GM12875 (cell line): ENCODE measurements at regions not wholly inside any gene's neighbourhood (a gene's known extent, or its start where the extent isn't known, plus 50 kb on each side); places are given as distances from the start of the nearest gene placed in this dataset.

Source experiments
- H3K4me3 ChIP-seq: one replicate; pipeline ENCODE4 v1.5.1; 2011; ENCODE audit warnings: low read depth, low read length, control low read depth
- TF ChIP-seq, protein P1 (sequence below): IDR thresholded peaks from 2 replicates; pipeline ENCODE4 v1.5.1; 2011; ENCODE audit warnings: low read depth, mild to moderate bottlenecking, control low read depth, inconsistent platforms, low read length, moderate library complexity, borderline replicate concordance; ENCODE audit not compliant: insufficient read depth

DNA sequence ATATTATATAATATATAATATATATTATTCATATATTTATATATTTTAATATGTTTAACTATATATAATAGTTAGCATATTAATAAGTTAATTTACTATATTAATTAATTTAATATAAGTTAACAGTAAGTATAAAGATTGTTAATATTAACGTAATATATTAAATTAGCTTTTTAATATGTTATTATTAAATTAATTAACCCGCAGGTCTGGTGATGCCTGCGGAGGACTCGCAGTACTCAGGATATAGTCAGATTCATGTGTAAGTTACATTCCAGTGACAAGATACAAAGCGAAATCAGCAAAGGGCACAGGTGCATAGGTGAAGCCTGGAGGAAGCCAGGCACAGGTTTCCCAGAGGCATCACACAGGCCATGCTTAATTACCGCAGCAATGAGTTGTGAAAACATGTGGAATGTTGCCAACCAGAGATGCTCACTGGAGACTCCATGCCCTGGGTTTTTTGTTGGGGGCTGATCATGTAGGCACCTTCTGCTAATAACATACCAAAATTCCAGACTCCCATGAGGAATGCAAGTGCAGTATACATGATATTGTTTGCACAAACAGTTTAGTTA is 130.4 kb upstream of the MPHOSPH6 start:
- H3K4me3 ChIP-seq = no peak overlapping the region
- TF ChIP-seq, protein P1, sequence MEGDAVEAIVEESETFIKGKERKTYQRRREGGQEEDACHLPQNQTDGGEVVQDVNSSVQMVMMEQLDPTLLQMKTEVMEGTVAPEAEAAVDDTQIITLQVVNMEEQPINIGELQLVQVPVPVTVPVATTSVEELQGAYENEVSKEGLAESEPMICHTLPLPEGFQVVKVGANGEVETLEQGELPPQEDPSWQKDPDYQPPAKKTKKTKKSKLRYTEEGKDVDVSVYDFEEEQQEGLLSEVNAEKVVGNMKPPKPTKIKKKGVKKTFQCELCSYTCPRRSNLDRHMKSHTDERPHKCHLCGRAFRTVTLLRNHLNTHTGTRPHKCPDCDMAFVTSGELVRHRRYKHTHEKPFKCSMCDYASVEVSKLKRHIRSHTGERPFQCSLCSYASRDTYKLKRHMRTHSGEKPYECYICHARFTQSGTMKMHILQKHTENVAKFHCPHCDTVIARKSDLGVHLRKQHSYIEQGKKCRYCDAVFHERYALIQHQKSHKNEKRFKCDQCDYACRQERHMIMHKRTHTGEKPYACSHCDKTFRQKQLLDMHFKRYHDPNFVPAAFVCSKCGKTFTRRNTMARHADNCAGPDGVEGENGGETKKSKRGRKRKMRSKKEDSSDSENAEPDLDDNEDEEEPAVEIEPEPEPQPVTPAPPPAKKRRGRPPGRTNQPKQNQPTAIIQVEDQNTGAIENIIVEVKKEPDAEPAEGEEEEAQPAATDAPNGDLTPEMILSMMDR = no peak

DNA sequence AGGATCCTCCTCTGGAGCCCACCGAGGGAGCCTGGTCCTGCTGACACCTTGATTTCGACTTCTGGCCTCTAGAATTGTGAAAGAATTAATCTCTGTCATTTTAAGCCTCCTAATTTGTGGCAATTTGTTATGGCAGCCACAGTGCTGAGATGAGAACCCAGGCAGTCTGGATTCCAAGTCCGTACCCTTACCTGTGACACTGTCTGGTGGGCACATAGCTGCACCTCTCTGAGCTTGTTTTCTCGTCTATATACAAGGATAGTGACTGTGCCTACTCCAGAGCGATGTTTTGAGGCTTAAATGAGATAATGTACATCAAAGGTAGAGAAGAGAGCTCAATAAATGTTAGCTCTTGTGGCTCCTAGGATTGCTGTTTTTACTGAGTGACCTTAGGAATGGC is 128.4 kb upstream of the MPHOSPH6 start:
- TF ChIP-seq, protein P1 = no peak
- H3K4me3 ChIP-seq = no peak overlapping the region

DNA sequence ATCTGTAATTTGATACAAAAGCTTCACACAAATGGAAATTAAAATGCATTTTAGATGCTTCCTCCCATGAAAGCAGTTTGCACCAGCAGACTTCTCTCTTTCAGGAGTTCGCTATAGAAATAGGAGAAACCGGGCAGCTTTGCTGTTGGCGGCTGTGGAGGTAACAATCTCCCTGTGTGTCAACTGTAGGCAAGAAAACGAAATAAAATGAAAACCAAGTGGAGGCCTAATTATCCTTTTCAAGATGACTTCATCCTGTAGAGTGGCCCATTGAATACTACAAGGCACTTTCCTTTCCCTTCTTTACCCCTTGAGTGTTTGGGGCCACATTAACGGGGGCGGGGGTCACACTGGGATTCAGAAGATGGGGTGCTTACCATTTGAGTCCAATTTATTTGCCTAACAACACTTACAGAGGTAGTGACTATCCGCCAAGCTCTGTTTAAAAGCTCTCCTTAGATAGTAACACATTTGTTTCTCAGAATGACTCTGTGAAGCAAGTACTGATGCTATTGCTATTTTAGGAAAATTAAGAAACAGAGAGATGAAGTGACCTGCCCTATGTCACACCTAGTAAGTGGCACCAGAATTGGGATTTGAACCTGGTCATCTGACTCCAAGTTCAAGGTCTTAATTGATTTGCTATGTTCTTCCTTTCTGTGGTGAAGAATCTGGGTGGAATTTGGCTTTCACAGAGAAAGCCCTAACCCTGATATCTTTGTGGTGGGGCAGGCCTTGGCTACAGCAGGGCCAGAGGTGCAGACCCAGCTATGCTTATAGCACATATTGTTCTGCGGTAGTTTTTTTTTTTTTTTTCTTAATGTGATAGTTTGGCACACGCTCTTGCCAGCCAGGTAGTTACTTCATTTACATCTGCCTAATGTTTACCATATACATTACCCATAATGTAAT is 125.5 kb upstream of the MPHOSPH6 start:
- TF ChIP-seq, protein P1 = no peak
- no peak overlapping the region for H3K4me3 ChIP-seq

DNA sequence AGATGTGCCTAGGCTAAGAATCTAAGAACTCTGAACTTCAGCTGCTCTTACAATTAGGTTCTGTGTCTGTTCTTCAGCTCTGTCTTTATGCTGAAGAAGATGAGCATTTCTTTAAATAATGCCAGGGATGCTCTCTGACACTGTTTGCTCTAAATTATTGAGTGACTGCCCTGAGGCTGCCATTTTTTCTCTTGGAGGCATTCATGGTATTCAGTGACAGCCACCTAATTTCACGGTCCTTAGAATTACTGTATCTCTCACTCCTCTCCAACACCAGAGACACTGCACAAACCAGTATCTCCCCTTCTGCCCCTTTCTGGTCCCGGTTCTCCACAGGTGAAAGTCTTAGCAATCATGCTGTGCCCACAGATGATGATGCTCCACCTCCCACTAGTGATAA is 123.6 kb upstream of the MPHOSPH6 start:
- TF ChIP-seq, protein P1 = no peak
- no peak overlapping the region for H3K4me3 ChIP-seq

DNA sequence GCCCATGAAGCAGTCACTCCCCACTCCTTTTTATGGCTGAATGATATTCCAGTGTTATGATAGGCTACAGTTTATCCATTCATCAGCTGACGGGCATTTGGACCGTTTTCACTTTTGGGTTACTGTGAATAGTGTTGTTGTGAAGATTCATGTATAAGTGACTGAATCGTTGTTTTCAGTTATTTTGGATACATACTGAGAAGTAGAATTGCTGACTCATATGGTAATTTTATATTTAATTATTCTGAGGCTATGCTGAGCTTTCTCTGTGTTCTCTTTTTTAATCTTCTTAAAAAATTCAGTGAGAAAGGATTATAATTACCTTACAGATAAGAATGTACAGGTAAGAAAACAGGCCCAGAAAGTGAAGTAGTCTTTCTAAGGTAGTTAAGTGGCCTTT is 117.9 kb upstream of the MPHOSPH6 start:
- TF ChIP-seq, protein P1 = no peak
- H3K4me3 ChIP-seq = no peak overlapping the region

DNA sequence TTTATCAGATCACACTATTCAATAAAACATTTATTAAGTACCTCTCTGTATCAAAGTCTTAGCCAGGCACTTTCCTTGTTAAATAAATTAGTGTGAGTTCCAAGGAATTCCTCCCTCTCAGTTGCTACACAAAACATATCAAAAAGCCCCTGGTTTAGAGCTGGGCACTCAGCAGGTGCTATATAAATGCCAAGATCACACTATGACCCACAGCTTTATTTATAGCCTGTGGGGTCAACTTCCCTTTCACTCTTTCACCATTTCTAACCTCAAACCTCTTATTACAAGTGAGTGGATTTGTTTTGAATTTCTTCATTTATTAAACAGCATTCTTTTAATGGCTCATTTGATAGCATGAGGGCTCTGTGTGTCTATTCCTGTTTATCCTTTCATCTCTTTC is 112.6 kb upstream of the MPHOSPH6 start:
- TF ChIP-seq, protein P1 = no peak
- no peak overlapping the region for H3K4me3 ChIP-seq

DNA sequence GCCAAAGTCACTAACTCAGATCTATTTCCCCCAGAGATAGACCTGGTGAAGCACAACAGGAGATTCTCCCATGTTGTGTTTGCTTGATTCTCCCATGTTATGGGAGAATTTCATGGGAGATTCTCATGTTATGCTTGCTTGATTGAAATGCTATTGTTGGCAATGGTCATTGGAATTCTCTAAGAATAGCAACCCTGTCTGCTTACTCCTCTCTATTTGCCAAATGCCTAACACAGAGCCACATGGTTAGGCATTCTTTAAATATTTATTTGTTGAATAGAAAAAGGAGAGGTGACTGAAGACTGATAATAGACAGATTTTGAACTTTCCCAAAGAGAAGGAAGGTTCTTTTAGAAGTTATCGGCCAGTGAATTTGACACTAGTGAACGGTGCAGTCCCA is 111.5 kb upstream of the MPHOSPH6 start:
- TF ChIP-seq, protein P1 = no peak
- no peak overlapping the region for H3K4me3 ChIP-seq
